Activated CD8-positive, alpha-beta memory T cell treated with anti-CD3 and anti-CD28 coated beads, Interleukin-2, amount 50 U/mL, for 24 hours (primary cell): ENCODE measurements at regions not wholly inside any gene's neighbourhood (a gene's known extent, or its start where the extent isn't known, plus 50 kb on each side); places are given as distances from the start of the nearest gene placed in this dataset.
"Not testable (repeated sequence)": the region's sequence is repeated elsewhere in the genome, so short reads cannot be mapped to it uniquely, and the experiment has no call there.

Source experiments
- DNase-seq: peaks from one replicate; pipeline ENCODE4 v3.0.0-alpha.2; 2020; ENCODE audit errors: extremely low read depth

DNA sequence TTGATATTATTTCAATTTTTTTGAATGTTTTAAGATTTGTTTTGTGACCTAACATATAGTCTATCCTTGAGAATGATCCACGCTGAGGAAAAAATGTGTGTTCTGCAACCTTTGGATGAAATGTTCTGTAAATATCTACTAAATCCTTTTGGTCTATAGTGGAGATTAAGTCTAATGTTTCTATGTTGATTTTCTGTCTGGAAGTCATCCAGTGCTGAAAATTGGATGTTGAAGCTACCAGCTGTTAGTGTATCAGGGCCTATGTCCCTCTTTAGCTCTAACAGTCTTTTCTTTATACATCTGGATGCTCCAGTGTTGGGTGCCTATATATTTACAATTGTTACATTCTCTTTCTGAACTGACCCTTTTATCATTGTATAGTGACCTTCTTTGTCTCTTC, 422.3 kb downstream of the TMEM232 start:
- no peak for DNase-seq

DNA sequence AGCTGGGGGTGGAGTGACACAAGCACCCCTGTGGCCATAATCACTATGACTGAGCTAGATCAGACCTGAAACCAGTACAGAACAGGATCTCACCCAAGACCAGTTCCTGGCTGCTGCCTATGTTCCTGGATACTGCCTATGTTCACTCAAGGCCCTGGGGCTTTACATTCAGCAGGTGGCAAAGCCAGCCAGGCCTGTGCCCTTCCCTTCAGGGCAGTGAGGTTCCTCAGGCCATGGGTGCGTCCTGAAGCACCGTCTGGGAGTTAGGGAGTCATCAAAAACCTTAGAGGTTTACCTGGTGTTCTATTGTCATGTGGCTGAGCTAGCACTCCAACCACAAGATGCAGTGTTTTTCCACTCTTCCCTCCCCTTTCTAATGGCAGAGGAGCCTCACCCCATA, 419.8 kb downstream of the TMEM232 start:
- no peak for DNase-seq

DNA sequence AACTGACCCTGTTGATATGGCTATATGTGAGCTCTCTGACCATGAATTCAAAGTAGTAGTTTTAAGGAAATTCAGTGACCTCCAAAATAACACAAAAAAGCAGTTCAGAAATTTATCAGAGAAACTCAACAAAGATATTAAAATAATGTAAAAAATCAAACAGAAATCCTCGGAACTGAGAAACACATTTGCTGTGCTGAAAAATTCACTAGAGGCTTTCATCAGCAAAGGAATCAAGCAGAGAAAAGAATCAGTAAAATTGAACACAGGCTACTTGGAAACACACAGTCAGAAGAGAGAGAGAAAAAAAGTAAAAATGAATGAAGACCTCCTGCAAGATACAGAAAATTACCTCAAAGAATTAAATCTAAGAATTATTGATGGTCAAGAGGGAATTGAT, 417.2 kb downstream of the TMEM232 start:
- no peak for DNase-seq

DNA sequence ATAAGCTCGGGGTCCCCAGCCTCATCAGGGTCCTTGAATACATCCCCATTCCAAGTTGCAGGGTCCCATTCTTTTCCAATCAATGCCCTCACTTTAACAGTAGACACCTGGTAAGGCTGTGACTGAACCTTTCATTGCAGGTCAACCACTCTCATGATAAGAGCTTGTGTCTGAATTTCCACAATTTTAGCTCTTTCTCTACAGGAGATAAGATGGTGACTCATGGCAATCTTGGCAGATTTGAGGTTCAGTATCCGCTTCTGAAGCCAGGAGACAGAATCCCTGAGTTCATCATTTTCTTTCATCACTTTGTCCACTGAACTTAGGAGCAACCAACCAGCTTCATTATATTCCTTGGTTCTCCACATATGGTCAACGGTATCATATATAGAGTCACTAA, 409.9 kb downstream of the TMEM232 start:
- DNase-seq = not testable (repeated sequence)

DNA sequence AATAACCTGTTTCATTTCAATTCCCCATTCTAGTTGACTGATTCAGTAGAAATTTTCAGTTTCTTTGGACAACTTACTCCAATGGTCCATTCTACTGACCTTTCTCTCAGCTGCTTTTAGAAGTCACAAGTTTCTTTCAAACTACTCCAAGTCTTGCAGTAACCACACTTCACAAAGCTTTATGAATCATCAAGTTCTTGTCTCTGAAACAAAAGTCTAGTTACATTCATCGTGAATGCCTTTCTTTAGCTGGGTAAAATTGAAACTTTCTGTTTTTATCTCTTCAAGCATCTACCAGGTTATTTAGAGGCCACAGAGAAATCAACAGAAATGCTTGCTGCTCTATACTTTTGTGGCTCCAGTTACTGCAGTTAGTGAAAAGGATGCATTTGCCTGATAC, 405.4 kb downstream of the TMEM232 start:
- DNase-seq = no peak

DNA sequence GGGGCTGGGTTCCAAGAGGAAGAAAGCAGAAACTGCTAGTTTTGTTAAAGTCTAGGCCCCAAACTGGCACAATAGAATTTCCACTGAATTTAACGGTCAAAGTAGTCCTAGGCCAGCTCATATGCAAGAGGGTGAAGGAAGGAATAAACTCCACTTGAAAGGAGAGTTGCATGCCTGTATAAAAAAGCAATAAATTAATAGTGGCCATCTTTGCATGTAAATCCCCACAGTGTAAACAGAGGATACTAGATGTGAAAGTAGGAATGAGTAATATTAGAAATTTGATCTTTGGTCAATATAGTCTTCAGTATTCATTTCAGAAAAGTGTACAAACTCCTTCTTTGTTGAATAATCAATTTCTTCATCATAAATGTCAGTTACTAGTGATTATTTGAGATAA, 403.1 kb downstream of the TMEM232 start:
- DNase-seq = no peak

DNA sequence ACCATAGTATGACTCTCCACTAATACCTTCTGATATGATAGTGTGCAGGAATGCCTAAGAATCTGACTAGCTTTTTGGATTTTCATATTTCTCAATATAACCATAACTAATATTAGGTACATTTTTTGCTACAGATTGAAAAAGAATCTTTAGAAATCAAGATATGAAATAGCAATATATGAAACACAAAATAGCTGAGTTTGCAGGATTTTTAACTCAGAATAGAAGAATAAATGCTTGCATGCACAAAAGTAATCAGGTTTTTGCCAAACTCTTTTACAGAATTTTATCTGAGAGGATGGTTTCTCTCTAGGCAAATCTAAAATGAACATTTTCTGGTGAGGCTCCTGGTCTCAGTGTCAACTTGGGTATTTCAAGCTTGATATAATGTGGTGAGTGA, 402.6 kb downstream of the TMEM232 start:
- DNase-seq = no peak

DNA sequence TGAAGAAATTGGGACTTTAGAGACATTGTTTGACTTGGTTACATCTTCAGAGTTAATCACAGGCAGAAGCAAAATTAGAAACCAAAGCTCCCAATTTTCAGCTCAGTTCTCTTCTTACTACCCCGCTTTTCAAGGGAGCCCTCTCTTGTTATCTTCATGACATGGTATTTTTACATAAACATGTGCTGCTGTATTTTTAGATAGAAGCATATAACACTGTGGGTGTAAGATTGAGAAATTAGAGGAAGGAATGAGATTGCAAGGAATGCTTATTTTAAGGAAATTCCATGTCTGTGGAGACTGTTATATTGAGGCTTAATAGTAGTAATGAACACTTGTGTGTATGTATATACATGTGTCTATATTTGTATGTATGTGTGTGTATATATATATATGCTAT, 401.6 kb downstream of the TMEM232 start:
- DNase-seq = no peak

DNA sequence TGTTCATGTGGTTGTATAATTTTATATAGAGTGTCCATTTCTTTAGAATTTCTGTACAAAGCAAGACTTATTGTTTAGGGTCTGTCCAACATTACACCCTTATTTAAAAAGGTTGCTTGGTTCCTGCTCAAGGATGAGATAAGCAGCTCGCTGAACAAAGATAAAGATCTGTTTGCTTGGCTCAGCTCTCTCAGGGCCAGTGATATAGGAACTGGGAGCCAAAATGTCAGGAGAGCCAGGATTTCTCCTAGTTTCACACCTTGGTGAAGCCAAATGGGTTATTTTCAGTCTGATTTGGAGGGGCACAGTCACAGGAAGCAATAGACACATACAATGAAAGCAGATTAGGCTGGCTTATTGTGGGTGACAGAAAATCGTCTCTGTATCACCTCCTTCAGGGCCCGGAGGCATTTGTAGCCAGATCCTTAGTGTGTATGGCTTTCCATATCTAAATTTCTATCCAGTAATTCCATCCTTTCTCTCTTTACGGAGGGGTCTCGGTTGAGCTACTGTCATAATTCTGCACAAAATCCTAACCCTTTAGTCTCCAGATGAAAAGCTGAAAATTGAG, 396.4 kb downstream of the TMEM232 start:
- DNase-seq = no peak

DNA sequence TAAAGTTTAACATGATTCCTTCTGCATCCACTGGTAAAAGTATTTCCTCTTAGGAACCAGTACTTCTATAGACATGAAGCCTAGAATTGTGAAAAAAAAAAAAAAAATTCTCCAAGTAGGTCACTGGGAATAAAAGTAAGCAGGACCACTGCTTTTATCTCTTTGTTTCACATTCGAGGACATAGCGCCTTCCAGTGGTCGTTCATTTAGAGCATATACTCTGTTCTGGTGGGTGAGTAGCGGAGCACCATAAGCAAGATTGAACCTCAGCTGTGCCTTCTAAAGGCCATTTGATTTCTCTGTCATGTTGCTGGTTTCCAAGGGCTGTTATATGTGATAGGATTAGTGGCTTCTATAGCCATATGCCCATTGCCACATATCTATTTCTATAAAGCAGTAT, 393.1 kb downstream of the TMEM232 start:
- DNase-seq = no peak

DNA sequence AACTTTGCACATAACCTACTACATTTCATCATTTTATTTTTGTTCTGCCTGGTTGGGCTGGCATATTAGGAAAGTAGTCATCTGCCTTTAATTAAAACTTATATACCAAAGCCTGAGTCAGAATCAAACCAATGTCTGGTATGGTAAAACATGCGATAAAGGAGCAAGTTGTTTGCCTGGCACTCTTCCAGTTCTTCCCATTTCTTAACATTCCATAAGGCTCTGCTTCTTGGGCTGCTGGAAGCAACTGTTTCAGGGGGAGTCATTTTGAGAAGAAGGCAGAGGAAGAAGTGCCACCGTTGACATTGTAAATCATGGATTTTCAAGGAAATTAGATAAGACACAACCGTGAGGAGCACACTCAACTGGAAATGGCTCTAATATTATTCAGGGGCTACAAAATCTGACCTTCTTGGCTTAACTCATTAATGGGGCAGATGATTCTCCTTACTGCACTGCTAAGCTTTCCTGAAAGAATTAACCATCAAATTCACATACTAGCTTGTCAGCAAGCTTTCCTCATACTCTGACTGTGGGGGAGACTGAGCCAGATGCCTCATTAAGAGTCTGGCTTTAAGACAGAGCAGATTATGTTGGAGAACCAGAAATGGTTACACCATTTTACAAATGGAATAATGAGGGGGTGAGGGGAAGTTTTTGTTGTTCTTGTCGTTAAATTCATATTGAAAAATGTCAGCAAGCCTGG, 391.0 kb downstream of the TMEM232 start:
- DNase-seq = no peak

DNA sequence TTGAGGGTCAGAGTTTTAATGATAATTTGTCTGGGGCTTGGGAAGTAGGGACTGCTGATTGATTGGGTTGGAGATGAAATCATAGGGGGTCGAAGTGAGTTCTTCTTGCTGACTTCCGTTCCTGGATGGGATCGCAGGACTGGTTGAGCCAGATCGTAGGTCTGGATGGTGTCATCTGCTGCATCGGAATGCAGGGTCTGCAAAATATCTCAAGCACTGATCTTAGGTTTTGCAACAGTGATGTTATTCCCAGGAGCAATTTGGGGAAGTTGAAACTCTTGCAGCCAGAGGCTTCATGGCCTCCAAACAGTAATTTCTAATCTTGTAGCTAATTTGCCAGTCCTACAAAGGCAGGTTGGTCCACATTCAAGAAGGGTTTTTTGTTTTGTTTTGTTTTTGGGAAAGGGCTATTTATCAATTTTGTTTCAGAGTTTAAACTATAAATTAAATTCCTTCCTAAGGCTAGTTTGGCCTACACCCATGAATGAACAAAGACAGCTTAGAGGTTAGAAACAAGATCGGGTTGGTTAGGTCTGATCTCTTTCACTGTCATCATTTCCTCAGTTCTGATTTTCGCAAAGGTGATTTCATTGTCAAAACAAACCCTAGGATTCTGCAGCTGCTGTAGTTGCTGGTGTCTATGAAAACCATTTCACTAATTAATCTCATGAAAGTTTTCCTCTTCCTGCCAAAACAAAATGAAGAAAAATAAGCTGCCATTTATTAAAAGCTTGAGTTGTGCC, 388.0 kb downstream of the TMEM232 start:
- DNase-seq = no peak

DNA sequence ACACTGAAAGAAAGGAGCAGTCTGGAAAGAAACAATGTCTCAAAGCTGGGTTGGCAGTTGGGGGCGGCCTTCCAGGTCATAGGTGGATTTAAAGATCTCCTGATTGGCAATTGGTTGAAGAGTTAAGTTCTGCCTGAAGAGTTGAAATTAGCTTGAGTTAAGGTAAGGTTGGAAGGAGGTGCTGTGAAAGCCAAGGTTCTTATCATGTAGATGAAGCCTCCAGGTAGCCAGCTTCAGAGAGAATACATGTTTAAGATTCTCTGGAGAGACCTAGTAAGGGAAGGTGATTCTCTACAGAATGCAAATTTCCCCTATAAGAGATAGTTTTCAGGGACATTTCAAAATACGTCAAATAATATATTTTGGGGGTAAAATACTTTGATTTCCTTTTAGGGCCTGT, 387.1 kb downstream of the TMEM232 start:
- DNase-seq = no peak

DNA sequence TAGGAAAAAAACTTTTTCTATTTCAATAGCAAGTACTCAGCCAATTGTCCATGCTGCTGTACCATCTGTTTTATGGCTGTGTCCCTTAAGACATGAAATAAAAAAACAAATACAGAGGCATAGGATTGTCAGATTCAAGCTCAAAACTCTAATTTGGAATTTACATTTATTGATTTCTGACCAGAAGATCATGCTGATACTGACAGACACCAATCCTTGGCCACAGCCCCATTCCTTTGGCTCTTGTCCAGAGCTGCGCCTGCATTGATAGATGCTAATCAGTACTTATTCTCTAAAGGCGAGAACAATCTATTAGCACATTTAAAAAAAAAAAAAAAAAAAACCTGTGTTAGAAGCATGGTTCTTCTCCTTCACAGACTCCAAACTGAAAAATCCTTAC, 384.6 kb downstream of the TMEM232 start:
- no peak for DNase-seq

DNA sequence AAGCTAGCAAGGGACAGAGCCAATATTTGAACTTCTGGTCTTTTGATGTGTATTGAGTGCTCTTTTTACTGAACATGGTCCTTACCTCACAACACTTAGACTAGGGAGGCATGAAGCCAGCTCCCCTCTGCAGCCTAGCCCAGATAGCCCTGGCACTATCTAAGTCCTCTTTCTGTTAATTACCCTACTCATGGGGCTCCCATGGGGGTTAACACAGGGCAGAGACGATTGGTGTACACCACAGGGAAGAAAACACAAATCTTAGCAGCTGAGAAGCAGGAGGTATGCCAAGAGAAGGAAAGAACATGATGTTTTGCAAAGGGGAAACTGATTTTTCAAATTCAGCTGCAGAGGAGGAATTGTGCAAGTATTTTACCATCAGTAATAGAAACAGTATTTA, 383.8 kb downstream of the TMEM232 start:
- DNase-seq = no peak

DNA sequence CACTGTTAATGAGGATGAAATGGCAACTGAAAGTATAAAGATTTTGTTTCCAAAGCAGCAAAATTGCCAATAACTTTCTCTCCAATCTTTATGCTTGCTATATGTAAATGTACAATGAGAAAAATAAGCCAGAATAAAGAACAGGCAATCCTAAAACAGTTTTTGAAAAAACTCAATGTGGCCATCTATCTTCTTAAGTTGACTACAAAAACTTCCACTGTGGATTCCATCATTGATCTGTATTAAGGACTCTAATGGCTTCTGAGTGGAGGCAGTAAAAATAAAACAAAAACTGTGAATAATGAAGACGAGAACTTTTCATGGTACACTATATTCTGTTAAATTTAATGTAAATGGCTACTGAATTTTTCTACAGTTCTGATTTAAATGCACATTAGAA, 382.9 kb downstream of the TMEM232 start:
- DNase-seq = no peak

DNA sequence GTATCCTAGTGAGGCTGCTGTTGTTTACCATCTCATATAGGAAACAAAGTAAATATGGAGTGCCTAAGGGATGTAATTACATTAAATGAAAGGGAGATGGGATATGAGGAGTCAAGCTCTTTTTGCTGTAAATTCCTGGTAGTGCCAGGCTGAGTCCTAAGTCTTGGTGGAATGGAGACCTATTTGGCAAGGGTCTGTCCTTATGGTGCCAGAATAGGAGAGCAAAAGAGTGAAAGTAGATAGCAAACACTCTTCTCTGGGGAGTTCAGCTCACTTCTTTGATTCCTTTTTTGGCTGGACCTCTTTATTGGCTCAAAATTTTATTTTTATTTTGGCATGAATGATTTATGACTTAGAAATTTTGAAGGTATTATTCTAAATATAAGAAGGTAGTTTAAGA, 380.8 kb downstream of the TMEM232 start:
- DNase-seq = no peak

DNA sequence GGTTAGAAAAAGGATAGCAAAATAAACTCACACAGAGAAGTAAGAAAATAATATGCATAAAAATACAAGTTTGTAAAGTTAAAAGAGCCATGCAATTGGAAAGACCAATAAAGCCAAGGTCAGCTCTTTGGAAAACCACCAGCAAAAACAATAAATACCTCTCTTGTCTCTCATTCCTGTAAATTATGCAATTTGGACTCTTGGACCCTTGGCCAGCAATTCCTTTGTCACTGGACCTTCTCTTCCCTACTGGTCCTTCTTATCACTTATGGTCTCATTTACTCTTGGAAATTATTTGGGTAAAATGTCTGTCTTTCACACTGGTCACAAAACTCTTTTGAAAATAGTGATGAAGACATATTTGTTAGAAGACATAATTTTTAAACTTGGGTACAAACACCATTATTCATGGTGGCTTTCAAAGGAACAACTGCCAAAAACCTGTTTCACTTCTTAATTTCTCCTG, 379.5 kb downstream of the TMEM232 start:
- no peak for DNase-seq

DNA sequence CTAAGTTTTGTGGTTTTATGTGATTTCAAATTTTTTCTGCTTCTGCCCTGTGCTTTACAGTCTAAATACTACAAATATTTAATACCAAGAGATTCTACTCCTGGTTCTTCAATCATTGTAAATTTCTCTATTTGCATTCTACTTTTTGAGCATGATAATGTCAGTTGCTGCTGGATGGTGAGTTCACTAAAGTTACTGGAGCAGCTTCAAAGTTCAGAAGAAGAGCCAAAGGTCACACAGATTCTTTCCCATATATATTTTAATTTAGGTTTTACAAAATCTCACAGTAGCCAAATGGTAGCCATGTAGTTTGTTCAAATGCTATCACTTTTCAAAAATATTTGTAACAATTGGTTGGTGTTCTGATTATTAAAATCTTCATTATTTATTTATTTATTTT, 378.7 kb downstream of the TMEM232 start:
- DNase-seq = no peak

DNA sequence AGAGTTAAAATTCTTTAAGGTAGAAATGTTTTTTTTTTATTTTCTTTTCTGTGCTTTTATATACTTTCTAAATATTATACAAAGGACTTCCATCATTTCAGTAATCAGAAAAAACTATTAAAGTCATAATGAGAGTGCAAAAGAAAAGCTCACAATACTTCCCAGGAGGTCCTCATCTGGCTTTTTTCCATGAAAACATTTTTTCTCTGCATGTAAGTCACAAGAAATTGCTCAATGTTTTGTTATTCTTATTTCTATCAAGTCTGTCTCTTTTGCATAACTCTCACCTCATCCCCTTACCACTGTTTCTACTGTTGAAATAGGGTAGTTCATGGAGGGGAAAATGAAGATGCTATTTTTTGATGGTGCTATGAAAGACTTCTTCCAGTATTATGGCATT, 375.0 kb downstream of the TMEM232 start:
- no peak for DNase-seq

DNA sequence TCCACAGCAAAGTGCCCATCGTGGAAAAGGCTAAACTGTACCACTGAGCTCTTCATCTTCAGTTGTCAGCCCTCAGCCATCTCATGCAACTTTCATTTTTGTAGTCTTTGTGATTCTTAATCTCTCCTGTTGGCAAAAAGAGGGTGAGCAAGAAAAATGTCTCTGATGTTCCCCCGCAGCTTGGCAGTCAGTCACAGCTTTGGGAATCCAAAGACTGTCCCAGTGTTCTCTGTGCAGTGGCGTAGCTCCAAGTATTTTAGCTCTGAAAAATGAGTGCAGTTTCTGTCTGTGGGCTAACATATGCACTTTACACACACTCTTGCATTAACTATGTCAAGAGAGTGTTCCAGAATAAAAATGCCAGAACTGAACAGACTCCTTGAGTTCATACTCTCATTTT, 372.2 kb downstream of the TMEM232 start:
- DNase-seq = no peak

DNA sequence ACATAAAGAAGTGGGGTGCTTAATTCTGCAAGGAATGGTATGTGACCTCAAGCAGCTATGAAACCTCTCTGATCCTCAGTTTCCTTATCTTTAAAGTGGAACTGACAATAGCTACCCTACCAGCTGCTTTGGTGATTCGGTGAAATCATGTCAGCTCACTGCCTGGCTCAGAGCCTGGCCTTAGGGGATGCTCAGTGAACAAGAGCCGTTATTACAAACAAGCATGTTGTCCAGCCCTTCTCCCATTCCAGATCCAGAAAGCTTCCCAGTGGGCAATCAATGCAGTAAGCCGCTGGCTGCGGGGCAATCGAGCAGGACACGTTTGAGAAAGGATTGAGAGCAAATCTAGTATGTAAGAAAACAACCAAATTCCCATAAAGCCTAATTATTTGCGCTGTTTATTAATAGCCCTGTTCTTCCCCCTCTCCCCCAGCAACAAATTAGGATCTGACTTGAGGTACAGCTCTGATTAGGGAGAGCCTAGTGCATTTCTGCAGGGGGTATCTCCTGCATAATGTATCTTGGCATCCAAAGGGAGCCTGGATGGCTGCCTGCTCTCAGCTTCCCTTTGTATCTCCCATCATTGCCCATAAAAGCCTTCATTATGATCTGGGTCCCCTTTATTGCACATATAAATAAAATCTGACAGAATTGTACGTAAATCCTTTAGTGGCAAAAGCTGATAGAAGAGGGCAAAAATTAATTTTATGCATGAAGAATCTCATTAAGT, 371.4 kb downstream of the TMEM232 start:
- no peak for DNase-seq

DNA sequence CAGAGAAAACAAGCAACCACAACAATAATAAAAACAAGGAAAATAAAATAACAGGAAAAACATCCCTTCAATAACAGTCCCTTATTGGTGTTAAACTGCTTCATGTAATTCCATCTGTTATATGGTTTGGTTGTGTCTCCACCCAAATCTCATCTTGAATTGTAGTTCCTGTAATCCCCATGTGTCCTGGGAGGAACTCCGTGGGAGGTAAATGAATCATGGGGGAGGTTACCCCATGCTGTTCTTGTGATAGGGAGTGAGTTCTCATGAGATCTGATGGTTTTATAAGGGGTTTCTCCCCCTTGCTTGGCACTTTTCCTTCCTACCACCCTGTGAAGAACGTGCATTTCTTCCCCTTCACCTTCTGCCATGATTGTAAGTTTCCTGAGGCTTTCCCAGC, 369.8 kb downstream of the TMEM232 start:
- no peak for DNase-seq
